GM18867 (cell line): ENCODE measurements at regions not wholly inside any gene's neighbourhood (a gene's known extent, or its start where the extent isn't known, plus 50 kb on each side); places are given as distances from the start of the nearest gene placed in this dataset.
"Not testable (repeated sequence)": the region's sequence is repeated elsewhere in the genome, so short reads cannot be mapped to it uniquely, and the experiment has no call there.

Experiments
- ATAC-seq: cut with Tn5 transposase; IDR thresholded peaks from one replicate; pipeline ENCODE4 v1.9.1; 2021; ENCODE audit warnings: mild to moderate bottlenecking, moderate library complexity; ENCODE audit not compliant: unreplicated experiment

DNA sequence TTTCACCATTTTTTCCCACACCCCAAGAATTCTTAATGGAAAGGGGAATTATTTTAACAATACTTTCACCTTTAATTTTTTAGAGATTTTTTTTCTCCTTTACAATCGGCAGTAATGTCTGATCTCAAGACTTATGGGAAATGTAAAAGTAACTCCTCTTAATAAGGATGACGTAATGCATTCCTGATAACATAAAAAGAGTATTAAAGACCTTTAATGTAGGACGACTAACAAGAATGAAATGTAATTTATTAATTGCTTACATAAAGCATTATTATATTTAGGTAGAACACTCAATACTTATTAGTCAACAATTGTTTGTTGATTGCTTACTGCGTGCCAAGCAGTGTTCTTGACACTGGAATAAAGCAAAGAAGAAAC, 416.8 kb upstream of the NAALADL2 start:
- no peak for ATAC-seq

DNA sequence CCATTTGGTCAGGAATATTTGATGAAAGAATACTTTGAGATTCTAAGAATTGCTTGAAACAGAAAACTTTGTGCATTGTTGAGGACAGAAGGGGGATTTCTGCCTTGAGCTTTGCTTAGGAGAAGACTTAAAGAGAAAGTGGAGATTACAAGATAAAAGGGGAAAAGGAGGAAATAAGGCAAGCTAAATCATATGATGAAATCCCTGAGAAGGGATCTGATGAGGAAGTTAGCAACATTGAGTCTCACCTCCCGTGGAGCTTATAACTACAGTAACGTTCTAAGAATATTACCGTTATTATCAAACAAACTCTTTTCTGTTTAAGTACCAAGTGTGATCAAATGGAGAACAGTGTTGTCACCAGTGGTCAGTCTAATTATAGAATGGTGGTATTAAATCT, 414.7 kb upstream of the NAALADL2 start:
- ATAC-seq: no peak

DNA sequence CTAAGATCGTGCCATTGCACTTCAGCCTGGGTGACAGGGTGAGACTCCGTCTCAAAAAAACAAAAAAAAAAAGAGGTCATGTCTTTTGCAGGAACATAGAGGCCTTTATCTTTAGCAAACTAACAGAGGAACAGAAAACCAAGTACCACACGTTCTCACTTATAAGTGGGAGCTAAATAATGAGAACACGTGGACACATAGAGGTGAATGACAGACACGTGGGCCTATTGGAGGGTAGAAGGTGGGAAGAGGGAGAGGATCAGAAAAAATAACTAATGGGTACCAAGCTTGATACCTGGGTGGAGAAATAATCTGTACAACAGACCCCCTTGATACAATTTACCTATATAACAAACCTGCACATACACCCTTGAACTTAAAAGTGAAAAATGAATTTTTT, 401.4 kb upstream of the NAALADL2 start:
- no peak for ATAC-seq

- no peak for ATAC-seq
Measured at GRCh38 chr3:174460831-174461230, 398.3 kb upstream of the NAALADL2 start.

GRCh38 chr3:174462916-174463315, 396.2 kb upstream of the NAALADL2 start:
- ATAC-seq: no peak

DNA sequence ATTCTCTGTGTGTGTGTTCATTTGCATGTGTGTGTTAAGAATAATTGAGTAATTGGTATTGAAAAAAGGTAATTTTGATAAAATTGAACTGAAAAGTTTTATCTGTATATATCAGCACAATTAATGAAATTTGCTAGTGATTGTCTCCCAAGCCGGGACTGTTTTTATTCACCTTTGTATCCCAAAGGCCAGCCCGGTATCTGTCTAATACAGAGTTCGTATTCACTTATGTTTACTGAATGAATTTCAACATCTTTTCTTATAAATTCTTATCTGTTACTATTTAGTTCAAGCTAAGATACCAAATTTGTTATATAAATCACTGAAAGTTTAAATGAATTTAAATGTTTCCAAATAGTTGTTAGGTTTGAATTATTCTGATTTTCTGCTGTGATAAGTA, 394.0 kb upstream of the NAALADL2 start:
- ATAC-seq: no peak

- ATAC-seq: no peak
Measured at GRCh38 chr3:174466471-174467054, 392.6 kb upstream of the NAALADL2 start.

DNA sequence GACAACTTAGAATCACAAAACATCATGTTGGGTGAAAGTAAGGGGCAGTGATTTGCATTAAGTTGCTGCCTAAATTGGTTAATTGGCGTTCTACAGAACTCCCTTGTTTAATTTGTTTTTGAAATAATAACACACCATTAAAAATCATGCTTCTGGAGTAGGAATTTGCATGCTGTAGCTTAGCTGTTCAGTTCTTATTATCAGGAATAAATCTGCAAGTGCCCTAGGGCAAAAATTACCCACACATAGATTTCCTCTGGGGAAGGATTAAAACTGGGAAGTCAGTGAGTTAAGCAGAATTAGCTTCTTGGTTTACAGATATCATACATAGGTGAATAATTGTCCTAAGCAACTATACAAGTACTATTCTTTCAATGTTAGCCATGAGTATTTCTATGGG, 381.6 kb upstream of the NAALADL2 start:
- ATAC-seq: no peak

- ATAC-seq: no peak
Measured at GRCh38 chr3:174480767-174481166, 378.4 kb upstream of the NAALADL2 start.

DNA sequence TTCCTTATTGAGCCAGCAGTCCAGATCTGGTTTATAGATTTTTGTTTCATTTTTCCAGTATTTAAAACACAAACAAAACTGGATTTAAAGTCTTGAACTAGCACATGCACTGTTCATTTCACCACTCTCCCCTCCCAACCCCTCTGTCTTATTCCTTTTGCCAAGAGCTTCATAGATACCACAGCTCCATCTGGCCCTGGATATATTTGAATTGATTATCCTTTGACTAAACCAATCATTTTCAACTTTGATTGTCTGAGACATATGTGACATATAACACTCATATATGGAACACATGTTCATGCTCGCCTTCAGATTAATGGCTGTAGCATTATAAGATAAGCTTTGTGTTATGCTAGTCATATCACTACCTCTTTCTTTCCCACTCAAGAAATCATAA, 376.6 kb upstream of the NAALADL2 start:
- ATAC-seq: no peak

- ATAC-seq: no peak
Measured at GRCh38 chr3:174483254-174483653, 375.9 kb upstream of the NAALADL2 start.

DNA sequence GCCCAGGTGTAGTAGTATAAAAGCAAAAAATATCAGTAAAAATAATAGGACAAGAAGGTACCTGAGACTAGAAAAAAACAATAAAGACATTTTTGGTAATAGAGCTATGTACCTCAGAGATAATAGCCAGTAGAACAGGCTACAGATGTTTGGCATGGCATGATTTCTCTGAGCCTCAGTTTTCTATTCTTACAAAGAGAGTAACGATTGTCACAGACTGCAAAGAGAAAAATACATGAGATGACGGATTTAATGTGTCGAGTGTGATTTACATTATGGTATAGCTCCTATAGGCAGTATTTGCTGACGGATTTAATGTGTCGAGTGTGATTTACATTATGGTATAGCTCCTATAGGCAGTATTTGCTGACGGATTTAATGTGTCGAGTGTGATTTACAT, 375.3 kb upstream of the NAALADL2 start:
- not testable (repeated sequence) for ATAC-seq

- no peak for ATAC-seq
Measured at GRCh38 chr3:174488527-174488926, 370.6 kb upstream of the NAALADL2 start.

DNA sequence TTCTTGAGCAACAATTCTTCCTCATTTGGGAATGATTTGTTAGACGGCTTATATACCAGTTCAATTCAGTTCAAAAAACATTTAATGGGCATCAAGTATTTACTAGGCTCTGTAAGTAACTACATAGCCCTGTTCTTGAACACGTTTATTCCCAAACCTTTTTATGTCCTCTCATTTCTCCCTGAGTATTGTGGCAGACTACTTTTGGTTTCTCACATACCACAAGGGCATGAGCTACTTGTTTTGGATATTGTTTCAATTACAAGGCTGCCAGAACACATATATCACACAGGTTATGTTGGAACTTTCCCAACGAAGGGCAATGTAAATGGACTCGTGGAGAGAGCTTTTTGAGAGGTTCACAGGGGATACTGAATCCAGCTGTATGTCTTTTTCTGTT, 363.8 kb upstream of the NAALADL2 start:
- no peak for ATAC-seq

GRCh38 chr3:174495928-174496327, 363.2 kb upstream of the NAALADL2 start:
- ATAC-seq: no peak

DNA sequence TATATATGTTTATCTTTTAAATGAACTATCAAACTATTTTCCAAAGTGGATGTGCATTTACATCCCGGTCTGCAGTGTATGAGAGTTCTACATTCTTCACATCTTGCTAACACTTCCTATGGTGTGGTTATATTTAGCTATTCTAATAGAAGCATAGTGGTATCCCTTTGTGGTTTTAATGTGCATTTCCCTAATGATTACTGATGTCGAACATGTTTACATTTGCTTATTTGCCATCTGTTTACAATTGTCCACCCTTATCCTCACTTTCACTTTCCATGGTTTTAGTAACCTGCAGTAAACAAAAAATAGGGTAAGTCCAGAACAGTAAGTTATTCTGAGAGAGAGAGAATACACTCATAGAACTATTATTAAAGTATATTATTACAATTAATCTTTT, 360.5 kb upstream of the NAALADL2 start:
- ATAC-seq: no peak

GRCh38 chr3:174505266-174505665, 353.9 kb upstream of the NAALADL2 start:
- no peak for ATAC-seq

- ATAC-seq: no peak
Measured at GRCh38 chr3:174524203-174524602, 334.9 kb upstream of the NAALADL2 start.

DNA sequence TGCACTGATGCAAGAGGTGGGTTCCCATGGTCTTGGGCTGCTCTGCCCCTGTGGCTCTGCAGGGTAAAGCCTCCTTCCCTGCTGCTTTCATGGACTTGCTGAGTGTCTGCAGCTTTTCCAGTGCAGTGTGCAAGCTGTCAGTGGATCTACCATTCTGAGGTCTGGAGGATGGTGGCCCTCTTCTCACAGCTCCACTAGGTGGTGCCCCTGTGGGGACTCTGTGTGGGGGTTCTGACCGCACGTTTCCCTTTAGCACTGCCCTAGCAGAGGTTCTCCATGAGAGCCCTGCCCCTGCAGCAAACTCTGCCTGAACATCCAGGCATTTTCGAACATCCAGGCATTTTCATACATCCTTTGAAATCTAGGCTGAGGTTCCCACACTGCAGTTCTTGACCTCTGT, 329.8 kb upstream of the NAALADL2 start:
- ATAC-seq: no peak

DNA sequence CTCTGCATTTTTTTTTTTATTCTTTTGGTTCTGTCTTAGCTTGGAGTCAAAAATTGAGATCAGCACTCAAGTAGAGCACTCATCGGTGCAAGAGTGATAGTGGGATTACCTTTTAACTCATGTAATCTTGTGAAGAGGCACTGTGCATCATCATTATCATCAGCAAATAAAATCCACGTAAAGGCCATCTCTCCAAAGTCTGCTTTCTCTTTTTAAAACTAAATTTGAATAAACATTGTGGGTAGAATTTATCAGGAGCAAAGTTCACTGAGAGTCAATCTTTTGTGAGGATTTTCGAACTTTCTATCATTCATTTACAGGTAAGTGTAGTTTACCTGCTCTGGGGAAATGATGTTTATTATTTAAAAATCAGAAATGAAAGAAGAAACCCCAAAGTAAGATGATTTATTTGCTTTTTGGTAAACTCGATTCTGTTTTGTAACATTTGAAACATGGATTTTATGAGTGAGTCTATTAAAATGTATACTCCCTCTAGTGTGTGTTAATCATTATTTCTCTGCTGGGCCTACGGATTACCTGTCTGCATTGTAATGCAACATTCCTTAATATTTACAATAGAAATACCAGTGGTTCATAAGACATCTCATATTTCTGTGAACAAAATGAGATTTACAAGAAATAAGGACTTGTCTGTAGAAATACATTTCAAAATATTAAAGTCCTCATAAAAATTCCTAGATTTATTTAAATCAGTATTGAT, 327.7 kb upstream of the NAALADL2 start:
- no peak for ATAC-seq

- no peak for ATAC-seq
Measured at GRCh38 chr3:174532216-174532615, 326.9 kb upstream of the NAALADL2 start.

- no peak for ATAC-seq
Measured at GRCh38 chr3:174532776-174533175, 326.4 kb upstream of the NAALADL2 start.

DNA sequence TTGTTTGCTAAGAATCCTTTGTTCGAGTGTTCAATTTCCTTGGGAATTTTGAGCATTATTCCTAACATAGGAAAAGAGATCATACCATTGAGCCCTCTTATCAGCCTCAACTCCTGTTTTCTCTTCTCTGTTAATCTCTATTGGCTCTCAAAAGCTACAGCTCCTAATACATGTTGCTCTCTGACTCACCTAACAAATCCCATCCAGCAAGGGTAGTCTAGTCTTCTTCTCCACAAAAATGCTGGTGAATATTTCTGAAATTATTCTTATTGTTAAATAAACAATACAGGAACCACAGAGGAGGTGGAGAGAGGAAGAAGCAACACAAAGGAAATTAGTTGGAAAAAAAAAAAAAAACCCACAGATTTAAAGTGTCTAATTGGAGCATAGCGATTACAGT, 325.8 kb upstream of the NAALADL2 start:
- ATAC-seq: no peak
